ENCODE measurements at regions not wholly inside any gene's neighbourhood (a gene's known extent, or its start where the extent isn't known, plus 50 kb on each side); places are given as distances from the start of the nearest gene placed in this dataset.

DNA sequence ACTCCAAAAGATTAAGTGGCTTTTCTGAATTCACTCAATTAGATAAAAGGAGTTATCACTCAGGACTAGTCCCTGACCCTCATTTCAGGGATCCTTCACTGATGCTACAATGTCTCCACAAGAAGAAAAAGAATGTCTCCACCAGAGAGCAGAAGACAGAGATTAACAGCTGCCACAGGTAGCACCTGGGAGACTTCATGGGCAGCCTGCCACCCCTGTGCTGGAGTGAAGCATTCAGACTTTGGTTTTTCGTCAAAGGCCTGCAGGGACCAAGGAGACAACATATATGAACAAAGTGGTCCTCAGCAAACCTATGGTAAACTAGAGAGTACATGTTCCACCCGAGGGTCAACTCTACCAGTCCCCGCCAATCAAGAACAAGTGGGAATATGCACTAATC, 197.0 kb upstream of the ACVR2A start:
- no peak for DNase-seq

DNA sequence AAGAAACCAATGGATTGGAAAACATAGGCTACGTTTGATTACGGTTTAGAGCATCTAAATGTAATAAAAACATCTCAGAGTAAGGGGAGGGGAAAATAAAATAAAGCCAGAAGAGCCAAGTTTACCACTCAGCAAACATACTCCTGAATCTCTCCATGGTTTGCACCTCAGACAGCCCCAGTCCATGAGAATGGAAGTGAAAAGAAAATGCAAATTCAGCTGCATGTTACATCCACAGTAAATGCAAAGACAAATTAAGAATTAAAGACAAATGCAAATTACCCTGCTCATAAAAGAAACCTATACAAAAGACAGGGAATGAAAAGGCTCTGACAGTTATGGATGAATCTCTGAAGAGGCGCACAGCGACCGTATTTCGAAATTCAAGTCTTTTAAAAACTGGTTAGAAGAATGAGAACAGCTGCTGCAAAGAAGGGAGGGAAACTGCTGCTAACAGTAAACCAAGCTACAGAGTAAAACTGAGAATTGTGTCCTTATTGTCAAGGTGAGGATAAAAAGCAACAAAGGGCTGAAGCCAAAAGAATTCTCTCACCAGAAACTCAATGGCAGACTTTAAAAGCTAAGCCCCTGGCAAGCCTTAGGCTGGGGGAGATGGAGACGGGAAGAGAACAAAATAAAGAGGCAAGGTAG, 197.9 kb upstream of the ACVR2A start:
- DNase-seq, result no peak

DNA sequence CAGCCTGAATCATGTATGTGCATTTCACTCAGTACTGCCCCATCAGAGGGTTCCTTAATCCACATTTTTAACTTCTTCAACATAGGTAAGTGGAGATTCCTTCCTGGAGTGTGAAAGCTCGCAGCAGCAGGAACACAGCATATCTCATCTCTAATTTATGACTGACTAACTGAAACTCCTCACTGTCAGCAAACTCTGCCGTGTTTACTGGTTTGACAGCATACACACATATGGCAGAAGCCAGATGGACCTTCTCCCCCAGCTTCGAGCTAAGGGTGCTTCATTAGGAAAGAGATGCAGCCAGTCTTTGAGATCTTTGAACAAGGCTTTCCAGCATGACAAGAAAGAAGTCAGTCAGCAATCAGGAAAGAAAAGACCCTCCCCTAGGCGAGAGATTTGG, 200.3 kb upstream of the ACVR2A start:
- no peak for DNase-seq

DNA sequence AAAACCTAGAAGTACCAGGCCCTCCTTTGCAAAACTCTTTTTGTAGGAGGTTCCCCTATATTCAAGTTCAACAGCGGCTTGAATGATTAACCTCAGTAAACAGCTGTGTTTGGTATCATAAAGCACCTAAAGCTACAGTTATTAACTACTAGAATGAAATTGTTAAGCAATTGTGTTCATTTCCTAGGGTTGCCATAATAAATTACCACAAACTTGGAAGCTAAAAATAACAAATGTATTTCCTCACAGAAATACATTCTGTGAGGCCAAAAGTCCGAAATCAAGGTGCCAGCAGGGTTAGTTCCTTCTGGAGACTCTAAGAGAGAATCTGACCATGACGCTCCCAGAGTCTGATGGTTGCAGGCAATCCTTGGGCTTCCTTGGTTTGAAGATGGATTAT, 202.1 kb upstream of the ACVR2A start:
- no peak for DNase-seq

DNA sequence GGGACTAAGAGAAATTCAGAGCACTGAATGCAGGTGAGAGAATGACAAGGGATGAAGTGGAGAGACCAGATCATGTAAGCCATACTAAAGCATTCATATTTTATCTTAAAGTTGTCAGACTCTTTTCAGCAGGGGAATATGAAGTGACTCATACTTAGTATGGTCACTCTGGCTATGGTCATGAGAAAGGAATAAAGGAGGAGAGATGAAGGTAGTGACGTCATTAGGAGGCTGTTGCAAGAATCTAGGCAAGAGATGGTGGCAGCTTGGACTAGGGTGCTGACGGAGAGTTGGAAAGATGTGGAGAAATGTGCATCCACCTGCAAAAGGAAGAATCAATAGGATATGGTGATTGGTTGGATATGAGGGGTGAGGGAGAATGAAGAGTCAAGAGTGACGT, 203.2 kb upstream of the ACVR2A start:
- no peak for DNase-seq

DNA sequence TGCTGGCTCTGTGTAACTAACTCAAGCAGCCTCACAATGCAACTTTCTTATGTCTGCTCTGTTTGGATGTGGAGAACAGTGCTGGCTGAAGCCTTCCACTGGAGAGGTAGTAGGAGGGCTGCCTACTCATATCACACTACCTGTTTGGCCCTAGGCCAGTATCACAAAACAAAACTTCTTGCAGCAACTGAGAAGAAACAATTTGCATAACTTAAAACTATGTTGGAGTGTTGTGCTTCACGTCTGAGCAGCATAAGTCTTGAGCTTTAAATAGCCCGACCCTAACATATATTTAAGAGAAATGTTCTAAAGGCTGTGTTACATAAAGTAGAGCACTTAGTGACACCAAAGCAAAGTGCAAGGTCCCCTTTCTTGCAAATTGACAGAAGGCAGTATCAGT, 204.9 kb upstream of the ACVR2A start:
- DNase-seq, result no peak

DNA sequence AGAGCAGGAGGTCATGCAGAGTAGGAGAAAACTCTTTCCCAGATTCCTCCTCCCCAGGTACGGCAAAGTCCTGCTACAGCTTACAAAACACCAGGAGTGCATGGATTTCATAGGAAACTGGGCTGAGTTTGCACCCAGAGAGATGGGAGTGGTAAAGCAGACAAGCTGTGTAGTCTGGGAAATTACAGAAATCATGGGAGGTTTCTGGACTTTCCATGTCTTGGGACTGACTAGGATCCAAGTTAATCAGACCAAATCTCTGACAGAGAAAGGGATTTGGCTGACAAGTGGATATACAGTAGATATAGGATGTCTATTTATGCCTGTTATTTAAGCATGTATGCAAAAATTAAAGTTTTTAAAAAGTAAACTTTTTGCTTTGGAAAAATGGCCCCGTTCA, 205.4 kb upstream of the ACVR2A start:
- no peak for DNase-seq

DNA sequence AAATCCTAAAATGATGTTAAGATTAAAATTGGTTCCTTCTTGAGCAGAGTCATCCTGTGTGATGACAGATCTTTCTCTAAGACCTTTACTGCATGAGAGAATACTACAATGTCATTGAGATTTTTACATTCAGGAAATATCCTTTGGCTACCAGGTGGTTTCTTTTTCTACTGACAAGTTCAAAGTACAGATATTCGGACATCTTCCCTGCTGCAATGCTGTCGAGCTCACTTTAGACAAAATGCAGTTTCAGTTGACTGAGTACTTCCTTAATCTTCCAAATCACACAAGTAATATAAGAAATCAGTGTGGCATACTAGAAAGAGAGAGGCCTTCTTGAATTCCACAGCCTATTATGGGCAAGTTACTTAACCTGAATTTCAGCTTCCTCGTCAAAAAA, 207.9 kb upstream of the ACVR2A start:
- DNase-seq, result no peak

DNA sequence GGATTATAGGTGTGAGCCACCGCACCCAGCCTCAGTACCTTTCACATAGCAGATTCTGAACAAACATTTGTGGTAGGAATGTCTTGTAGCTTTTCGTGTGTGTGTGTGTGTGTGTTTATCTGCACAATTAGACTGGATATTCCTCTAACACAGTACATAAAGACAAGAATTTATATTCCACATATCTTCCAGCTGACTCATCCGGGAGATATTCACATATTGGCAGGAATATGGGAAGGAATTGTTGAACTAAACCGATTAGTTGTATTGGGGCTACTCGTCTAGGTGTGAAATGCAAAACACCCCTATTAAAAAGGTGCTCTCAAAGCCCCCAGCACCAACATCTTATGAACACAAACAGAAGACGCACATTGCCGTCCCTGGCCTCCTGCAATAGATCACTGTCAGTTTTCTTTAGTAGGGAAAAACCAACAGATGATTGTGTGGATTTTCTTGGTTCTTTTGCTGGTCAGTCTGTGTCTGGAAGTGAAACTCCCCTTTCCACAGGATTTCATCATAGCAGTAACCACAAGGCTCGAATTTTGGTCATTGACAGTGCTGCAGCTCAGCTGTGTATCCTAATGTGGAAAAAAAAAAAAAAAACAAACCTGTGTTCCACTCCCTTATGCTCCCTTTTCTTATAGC, 208.5 kb upstream of the ACVR2A start:
- no peak for DNase-seq

DNA sequence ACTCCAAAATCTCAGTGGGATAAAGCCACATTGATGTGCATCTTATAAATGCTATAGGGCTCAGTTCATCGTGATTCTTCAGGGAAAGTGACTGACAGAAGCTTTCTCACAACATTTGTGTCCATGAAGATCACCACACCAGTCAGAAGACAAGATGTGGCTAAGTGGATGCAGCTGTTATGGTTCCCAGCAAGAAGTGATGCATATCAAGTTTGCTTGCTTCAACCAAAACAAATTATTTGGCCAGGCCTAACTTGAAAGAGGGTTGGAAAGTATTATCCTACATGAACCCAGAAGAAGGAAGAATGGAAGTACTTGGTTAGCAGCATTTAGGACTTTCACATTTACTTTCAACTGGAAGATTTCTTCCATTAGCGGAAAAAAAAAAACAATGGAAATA, 210.0 kb upstream of the ACVR2A start:
- no peak for DNase-seq

DNA sequence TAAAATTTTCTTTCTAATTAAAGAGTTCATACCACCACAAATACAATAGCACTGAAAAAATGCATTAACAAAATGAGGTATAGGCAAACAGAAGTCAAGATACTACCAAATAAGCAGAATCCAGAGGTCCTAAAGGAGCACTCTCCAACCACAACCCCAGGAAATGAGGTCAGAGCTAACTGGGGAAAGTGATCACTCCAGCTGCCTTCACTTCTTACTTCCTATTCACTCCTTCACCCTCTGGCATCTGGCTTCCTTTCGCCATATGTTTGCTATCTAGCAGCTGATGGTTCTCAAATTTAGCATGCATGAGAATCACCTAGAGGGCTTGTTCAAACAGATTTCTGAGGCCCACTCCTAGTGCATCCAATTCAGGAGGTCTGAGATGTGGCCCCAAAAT, 212.6 kb upstream of the ACVR2A start:
- no peak for DNase-seq

DNA sequence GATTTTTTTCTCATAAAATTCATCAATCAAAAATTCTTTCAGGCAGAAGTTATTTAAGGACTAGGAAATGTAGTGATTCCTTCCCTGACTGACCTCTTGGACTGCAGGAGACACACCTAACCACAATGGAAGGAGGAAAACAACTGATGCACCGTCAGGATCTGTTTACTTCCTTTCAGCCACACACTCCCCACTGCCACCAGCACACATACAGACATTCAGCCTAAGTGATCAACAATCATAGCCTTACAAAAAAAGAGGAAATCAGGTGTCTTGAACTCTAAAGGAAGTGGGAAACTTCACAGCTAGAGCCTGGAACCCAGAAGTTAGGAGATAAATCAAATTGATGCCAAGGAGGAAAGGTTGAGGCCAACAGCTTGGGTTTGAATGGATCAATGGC, 213.5 kb upstream of the ACVR2A start:
- DNase-seq, result no peak

DNA sequence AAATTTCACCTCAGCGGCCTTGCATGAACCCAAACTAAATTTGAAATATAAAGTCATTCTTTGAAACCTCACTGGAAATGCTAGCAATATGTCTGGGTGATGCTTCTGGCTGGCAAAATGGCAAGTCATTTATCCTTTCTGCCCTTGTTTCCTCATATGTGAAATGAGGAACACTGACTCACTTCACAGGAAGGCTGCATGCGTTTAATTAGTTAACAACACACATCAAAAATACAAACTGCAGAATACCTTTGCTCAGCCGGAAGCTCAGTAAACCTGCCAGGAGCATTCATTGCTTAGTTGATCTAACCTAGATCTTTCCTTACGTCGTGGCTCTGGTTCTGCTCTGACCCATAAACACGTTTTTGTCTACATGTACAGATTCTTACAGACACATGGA, 214.2 kb upstream of the ACVR2A start:
- DNase-seq, result no peak

DNA sequence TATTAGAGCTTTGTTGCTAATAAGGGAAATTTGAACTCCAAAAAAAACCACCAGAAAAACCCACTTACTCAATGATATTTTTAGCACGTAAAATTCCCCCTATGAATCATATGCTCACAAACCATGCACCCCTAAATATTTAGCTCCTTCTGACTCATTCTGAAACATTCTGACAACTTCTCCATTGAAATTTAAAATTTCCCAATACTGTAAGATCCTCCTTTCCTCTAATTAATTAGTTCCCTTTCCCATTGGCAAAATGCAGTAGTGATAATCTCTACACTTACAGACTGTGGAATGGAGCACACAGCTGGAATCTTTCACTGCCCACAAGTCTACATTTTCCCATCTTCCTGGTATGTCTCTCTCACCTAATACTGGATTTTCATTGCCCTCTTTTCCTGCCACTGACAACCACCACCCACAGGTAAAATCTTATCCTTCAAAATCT, 215.8 kb upstream of the ACVR2A start:
- no peak for DNase-seq

DNA sequence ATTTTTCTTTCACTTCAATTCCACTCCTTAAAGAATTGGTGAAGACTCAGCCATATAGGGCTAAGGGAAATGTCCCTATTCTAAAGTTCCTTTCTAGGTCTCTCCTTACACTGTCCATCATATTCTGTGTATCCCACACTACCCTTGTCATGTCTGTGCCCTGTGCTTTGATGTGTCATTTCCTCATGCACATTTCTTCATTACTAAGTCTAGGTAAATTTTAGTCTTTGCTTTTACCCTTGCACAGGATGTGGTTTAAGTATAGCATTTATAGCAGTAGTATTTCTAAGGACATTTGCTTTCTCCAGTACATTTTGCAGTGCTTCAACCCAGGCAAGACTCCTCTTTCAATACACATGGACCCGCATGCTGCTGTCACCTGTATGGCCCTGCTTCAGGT, 221.5 kb upstream of the ACVR2A start:
- no peak for DNase-seq

DNA sequence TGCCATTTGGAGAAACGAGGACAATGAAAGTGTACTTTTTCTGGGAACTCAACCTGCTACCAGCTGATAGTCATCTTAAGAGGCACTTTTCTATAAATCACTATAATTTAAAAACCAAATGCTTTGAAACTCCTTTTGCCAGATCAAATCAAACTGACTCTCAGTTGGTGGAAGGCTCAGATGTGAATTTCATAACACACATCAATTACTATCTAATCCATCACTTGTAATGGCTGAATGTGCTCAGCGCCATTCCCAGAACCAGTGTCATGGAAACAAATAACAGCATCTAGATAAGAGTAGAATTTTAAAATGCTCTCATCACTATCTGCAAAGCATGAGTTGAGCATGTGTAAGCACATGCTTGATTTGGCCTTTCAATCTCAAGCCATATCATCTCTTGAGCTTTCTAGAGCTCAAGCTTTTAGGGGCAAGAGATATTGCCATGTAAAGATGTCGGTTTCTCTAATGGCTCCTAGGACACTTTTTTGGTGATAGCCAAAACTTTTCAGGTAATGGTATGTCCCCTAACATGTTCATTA, 223.1 kb upstream of the ACVR2A start:
- no peak for DNase-seq

DNA sequence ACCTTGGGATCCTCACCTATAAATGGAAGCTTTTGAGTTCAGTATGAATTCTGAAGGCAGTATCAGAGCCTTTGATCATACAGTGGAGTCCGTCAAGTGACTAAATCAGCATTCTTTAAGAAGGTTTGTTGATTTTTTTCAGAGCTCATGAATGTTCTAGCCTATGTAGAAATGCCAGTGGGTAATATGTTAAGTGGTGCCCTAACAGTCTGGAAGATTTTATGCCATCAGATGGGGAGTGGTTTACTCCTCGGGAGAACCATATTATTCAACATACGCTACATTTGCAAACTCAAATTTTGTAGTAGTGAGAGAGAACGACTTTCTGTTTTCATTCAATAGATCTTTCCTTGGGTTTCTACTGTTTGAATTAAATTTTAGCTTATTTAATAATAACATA, 225.0 kb upstream of the ACVR2A start:
- no peak for DNase-seq

DNA sequence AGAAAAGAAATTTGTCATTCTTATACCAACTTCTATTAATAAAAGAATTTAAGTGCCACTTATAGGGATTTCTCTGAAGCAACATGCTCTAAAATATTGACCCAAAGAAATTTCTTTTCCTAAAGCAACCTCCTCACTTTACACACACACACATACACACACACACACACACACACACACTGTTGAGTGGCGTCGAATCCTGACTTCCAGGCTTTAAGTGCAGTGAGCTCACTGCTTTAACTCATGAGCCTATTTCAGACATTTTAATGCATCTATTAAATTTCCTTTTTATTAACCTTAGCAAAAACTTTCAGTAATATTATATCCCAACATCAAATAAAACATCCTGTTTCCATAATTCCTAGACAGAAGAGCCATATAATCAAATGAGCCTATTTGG, 229.1 kb upstream of the ACVR2A start:
- DNase-seq, result no peak

DNA sequence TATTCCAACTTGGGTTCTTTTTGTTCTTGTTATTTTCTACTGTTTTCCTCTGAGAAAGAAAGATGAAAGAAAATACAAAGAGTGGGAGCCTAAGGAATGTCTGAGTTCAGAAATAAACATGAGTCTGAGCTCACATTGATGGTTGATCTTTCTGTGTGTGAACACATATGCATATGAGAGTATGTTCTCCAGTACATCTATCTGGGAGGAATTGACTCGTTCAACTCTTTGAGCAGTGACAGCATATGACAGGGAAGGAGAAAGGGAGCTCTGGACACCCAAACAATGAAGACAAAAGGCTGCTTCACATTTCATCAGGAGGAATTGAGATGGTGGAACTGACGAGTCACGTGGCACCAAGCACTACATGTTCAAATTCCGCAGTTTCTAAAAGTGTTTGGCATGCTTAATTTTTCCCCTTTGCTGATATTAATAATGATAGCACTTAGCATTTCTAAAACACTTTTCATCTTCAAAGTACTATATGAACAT, 229.8 kb upstream of the ACVR2A start:
- no peak for DNase-seq

DNA sequence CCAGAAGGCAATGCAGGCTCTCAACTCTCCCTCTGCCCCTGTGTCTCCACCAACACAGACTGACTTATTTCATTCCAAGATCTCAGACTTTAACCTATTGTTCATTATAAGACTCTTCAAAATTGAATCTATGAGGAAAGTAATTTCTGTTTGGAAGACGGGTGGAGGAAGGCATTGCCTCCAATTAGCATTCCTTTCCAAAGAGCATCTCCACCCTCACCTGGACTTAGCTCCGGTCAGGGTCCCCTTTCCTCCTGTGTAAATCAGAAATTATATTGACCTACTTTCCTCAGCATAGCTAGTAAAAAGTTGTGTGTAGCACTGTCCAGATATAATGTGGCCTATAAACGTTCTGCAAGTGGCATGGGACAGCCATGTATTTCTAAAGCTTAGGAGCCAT, 230.4 kb upstream of the ACVR2A start:
- no peak for DNase-seq

DNA sequence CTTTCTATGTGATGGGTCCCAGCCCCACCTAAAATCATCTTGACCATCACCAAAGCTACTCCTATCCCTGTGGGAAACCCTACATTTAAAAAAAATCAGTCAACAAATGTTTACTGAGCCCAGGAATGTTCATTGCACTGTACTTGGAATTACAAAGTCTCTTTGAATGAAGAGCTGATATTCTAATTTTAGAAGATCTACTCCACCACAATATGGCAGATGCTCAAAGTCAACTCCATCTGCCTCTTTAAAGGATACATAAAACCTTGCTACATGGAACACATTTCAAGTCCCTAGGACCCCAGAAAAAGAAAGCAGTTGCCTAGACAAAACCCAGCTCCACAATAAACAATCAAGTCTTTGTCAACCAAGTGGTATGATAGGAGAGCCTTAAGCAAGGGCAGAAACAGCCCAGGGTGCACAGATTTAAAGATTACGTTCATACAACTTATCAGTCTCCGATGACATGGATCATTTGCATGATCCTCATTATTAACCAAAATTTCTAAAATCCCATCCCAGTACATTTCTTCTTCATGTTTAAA, 234.3 kb upstream of the ACVR2A start:
- DNase-seq, result no peak

DNA sequence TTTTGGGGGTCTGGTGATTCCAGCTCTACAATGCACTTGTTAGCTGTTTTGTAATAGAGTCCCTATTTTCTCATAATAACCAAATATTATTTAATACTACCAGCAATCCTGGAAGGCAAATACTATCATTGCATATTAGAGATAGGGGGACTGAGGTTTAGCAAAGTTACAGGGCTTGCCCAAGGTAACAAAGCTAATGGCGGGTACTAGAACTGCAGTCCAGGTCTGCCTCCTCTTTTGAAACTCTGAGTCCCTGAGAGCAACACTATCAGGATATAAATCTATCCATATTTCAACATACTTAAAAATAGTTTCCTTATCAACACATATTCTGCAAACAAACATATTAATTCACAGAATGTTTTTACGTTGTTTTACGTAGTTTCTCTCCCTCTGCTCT, 235.5 kb upstream of the ACVR2A start:
- DNase-seq, result no peak

DNA sequence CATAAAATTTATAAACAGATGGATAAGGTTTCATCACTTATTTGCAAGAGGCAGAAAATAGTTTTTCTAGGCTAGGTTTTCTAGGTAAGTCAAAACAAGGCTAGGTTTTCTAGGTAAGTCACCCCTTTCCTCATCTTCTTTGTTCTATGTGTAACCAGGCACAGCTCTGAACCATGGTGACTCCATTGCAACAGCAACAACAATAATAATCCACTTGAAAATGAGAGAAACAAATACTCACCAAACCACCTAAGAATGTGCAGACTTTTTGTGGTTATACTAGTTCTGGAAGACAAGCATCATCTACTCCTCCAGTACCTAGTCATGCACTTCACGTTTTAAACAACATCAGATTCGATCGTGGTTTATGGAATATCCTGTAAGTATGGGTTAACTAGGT, 237.4 kb upstream of the ACVR2A start:
- peak; percentile 7 for DNase-seq

DNA sequence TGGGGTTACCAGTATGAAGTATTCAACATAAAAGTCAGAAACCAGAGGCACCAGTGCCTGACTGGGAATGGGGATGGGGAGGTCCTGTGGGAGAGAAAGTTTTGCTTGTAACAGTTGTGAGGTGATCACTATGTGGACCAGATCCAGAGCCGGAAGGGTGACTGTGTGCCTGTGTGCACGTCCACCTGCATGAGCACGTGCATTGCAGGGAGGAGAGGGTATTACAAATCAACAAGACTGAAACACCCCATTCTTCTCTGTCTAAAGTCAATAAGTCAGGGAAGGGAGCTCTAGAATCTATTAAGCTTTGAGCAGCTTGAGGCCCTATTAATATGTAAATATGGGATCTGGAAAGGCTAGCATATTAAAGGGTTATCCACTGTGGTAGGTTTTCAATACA, 241.0 kb upstream of the ACVR2A start:
- no peak for DNase-seq

DNA sequence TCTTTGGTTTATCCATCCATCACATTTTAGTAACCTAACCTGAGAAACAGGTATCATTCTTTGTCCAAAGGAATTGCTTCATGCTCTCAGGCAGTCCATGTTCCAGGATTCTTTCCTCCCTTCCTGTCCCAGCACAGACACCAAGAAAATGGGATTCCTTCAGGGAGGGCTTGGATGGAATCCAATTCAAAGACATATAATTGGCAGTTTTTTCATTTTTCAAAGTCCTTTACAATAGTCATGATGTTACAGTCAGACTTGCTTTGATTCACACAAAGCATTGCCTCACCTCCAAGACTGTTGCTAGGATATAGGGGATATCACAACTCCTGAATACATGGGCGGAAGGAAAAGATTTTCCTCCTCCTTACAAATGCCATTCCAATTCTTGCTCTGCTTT, 241.4 kb upstream of the ACVR2A start:
- DNase-seq, result no peak

Measured in NCI-H2029 (cell line).